ENCODE measurements at regions not wholly inside any gene's neighbourhood (a gene's known extent, or its start where the extent isn't known, plus 50 kb on each side); places are given as distances from the start of the nearest gene placed in this dataset.

DNA sequence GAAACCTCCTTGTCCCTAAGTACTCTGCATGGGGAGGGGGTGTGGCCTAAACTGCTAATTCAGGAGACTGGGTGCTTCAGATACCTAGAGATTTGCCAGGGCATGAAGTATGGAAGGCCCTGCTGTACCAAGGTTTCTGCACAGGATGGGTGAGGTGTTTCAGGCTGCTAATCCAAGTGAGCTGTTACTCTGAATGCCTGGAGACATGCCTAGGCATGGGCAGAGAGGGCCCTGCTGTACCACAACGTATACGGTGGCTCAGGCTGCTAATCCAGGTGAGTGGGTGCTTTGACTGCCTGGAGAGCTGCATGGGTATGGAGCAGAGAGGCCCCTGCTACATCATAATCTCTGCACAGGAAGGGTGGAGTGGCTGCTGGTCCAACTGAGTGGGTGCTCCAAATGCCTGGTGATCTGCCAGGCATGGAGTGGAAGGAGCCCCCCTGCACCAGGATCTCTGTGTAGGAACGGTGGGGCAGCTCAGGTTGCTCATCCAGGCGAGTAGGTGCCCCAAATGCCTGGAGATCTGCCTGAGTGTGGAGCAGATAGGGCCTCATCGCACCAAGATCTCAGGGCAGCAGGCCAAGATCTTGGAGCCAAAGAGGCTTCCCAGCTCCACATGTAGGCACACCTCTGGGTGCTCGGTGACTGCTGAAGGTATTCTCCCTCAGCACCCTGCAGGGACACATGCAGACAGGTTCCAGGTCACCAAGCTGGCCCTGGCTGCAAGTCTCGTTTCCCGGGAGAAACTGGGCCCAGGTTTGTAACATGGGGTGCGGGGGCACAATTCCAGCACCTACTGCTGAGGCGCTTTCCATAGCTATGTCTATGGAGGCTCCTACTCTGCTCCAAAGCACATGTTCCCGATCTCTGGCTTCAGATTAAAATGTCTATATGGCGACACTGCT lies 252.5 kb upstream of the PLXNA2 start:
- Histone ChIP-seq H2AFZ (ENCODE audit: low read length) (no peak overlapping the region), H3K4me3 (ENCODE audit: low read length) (no peak overlapping the region), H3K4me1 (ENCODE audit: low read length) (no peaks in the 10 kb centered on the region), H3K9me3 (replicated peaks; ENCODE audit: insufficient read depth, low read length) (no peaks in the 10 kb centered on the region), H3K36me3 (replicated peaks; ENCODE audit: insufficient read depth, low read length) (no peaks in the 10 kb centered on the region), H4K20me1 (ENCODE audit: insufficient read depth, low read length) (no peaks in the 10 kb centered on the region), H3K4me2 (ENCODE audit: low read depth, low read length) (no peak overlapping the region), H3K9ac (ENCODE audit: low read length) (no peak overlapping the region), H3K79me2 (ENCODE audit: low read length) (no peaks in the 10 kb centered on the region), H3K9me2 (replicated peaks; ENCODE audit: insufficient read depth, low read length) (no peaks in the 10 kb centered on the region), H3F3A (ENCODE audit: insufficient read depth, low read length) (no peaks in the 10 kb centered on the region), H3K27ac (ENCODE audit: low read length) (no peak overlapping the region), H3K27me3 (replicated peaks; ENCODE audit: insufficient read depth, low read length) (no peaks in the 10 kb centered on the region)
- no peak for DNase-seq
- TF ChIP-seq CTCF (IDR thresholded peaks at IDR 0.05; ENCODE audit: low read length) (no peak), EZH2 (optimal IDR thresholded peaks at IDR 0.05; ENCODE audit: low read depth, low read length) (no peak), EZH2phosphoT487 (IDR thresholded peaks at IDR 0.05; ENCODE audit: low read length) (no peak)

- Histone ChIP-seq H3K36me3 (replicated peaks; ENCODE audit: insufficient read depth, low read length) (no peaks in the 10 kb centered on the region), H3K4me2 (ENCODE audit: low read depth, low read length) (no peak overlapping the region), H3K27ac (ENCODE audit: low read length) (no peak overlapping the region), H3K9me3 (replicated peaks; ENCODE audit: insufficient read depth, low read length) (no peaks in the 10 kb centered on the region), H4K20me1 (ENCODE audit: insufficient read depth, low read length) (no peaks in the 10 kb centered on the region), H2AFZ (ENCODE audit: low read length) (no peak overlapping the region), H3K4me1 (ENCODE audit: low read length) (no peaks in the 10 kb centered on the region), H3K27me3 (replicated peaks; ENCODE audit: insufficient read depth, low read length) (no peaks in the 10 kb centered on the region), H3F3A (ENCODE audit: insufficient read depth, low read length) (no peaks in the 10 kb centered on the region), H3K9ac (ENCODE audit: low read length) (no peak overlapping the region), H3K9me2 (replicated peaks; ENCODE audit: insufficient read depth, low read length) (no peaks in the 10 kb centered on the region), H3K4me3 (ENCODE audit: low read length) (no peak overlapping the region), H3K79me2 (ENCODE audit: low read length) (no peaks in the 10 kb centered on the region)
- no peak for DNase-seq
- no peak for TF ChIP-seq EZH2 (optimal IDR thresholded peaks at IDR 0.05; ENCODE audit: low read depth, low read length)
- no peak for TF ChIP-seq EZH2phosphoT487 (IDR thresholded peaks at IDR 0.05; ENCODE audit: low read length)
- no peak for TF ChIP-seq CTCF (IDR thresholded peaks at IDR 0.05; ENCODE audit: low read length)
Measured at GRCh38 chr1:208497866-208498541, 253.8 kb upstream of the PLXNA2 start.

- no peak overlapping the region for H3K9ac ChIP-seq (ENCODE audit: low read length)
- no peaks in the 10 kb centered on the region for H3F3A ChIP-seq (ENCODE audit: insufficient read depth, low read length)
- no peak for DNase-seq
- no peaks in the 10 kb centered on the region for H3K27me3 ChIP-seq (replicated peaks; ENCODE audit: insufficient read depth, low read length)
- no peaks in the 10 kb centered on the region for H3K36me3 ChIP-seq (replicated peaks; ENCODE audit: insufficient read depth, low read length)
- no peak overlapping the region for H3K27ac ChIP-seq (ENCODE audit: low read length)
- H2AFZ ChIP-seq (ENCODE audit: low read length) = no peak overlapping the region
- no peaks in the 10 kb centered on the region for H4K20me1 ChIP-seq (ENCODE audit: insufficient read depth, low read length)
- H3K4me1 ChIP-seq (ENCODE audit: low read length) = no peaks in the 10 kb centered on the region
- no peak for TF ChIP-seq CTCF (IDR thresholded peaks at IDR 0.05; ENCODE audit: low read length)
- no peak for TF ChIP-seq EZH2 (optimal IDR thresholded peaks at IDR 0.05; ENCODE audit: low read depth, low read length)
- TF ChIP-seq EZH2phosphoT487 (IDR thresholded peaks at IDR 0.05; ENCODE audit: low read length) = no peak
- H3K4me3 ChIP-seq (ENCODE audit: low read length) = no peak overlapping the region
- H3K9me3 ChIP-seq (replicated peaks; ENCODE audit: insufficient read depth, low read length) = no peaks in the 10 kb centered on the region
- no peak overlapping the region for H3K4me2 ChIP-seq (ENCODE audit: low read depth, low read length)
- no peaks in the 10 kb centered on the region for H3K9me2 ChIP-seq (replicated peaks; ENCODE audit: insufficient read depth, low read length)
- no peaks in the 10 kb centered on the region for H3K79me2 ChIP-seq (ENCODE audit: low read length)
Measured at GRCh38 chr1:208499026-208499425, 254.8 kb upstream of the PLXNA2 start.

Measured in MM.1S (cell line).